ENCODE measurements at regions not wholly inside any gene's neighbourhood (a gene's known extent, or its start where the extent isn't known, plus 50 kb on each side); places are given as distances from the start of the nearest gene placed in this dataset.

DNA sequence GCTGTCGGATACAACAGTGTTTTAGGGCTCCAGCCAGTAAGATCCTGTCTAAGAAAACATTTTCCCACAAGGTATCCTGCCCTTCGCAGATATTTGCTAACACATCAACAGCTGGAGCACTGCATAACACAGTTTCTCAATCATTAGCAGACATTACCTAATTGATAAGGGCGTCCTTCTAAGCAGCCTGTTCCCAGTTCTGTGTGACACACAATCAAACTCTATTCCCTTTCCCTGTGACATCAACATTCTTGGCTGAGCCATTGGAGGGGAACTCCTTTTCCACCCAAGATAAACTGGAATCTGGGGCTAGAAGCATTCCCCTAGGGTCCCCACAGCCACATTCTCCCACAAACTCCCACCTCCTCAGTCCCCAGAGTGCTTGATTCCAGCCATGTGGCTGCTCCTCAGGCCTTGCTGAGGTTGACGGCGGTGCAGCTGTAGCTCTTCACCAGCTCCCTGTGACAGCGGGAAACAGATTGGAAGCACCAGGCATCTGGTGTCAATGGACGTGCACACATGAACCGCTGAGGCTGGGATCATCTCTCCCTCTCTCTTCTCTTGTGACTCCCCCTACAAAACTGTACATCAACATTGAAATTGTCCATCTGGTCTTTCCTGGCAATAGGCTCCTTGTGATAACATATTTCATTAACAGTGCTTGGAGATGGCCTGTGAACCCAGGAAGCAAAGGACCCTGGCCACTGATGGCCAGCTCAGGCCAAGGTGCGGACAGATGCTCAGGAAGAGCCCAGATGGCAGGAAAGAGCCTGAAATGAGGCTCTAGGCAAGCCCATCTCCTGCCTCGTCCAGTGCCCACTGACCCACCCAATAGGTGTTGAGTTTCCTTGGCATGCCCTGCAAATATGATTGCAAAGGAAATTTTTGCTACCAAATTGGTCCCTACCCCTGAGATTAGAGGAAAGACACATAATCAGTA is 131.1 kb upstream of the TBX20 start:
- no peak for DNase-seq

DNA sequence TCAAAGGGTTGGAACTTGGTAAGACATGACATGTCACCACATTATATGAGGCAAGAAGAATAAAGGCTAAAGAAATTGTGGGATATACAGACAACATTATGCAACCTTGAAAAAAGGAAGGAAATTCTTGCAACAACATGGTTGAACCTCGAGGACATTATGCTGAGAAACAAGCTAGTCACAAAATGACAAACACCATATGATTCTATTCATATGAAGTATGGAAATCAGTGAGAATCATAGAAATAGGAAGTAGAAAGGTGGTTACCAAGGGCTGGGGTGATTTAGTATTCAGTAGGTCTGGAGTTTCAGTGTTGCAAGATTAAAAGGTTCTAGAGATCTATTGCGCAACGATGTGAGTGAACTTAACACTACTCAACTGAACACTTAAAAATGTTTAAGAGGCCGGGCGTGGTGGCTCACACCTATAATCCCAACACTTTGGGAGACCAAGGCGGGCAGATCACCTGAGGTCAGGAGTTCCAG is 126.9 kb upstream of the TBX20 start:
- no peak for DNase-seq

DNA sequence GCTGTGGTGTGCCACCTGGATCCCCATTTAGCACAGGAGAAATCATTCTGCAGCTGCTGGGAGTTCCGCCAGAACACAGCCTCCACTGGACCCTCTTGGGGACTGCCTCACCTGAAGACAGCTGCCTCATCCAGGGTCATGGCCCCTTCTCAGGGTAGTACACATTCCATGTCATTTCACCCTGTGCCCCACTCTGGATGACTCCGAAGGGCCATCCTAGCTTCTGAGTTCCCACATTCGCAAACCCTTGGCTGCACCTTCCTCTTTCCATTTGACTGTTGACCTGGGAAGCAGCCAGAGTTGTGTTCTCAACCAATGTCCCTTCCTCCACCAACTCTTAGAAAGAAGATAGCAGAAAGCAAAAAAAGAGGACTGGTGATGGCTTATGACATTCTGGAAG is 125.6 kb upstream of the TBX20 start:
- DNase-seq, result no peak

DNA sequence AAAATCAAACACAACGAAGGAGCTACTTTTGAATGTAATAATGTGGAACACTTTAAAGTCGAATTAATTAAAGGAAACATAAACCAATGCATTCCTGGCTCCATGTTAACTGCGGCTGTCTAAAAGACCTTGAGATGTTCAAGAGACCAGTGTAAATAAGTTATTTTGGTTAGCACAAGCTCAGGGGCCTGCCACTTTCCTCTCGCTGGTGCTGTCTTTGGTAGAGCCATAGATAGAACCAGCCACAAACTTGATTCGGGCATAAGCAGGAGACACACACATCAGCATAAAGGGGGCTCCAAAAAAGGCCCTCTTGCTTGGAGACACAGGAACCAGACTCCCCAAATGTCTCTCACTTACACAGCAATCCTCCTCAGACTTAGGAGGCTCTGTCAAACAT is 121.6 kb upstream of the TBX20 start:
- no peak for DNase-seq

DNA sequence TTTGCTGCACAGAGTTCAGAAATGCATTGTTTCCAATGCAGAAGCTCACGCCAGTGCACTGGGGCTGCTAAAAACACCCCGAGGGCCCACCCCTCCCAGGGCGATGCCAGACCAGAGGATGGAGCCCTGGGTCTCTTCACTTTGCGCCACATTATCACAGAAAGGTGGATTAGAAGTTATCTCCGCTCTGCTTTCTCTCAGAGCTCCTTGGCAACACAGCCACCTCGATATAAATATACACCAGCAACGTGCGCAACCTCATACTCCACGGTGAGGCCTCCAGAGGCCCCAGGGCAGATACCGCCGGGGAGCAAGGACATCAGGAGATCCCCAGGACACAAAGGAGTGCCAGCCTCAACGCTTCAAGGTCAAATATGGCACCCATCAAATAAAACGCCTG is 121.0 kb upstream of the TBX20 start:
- DNase-seq, result no peak

DNA sequence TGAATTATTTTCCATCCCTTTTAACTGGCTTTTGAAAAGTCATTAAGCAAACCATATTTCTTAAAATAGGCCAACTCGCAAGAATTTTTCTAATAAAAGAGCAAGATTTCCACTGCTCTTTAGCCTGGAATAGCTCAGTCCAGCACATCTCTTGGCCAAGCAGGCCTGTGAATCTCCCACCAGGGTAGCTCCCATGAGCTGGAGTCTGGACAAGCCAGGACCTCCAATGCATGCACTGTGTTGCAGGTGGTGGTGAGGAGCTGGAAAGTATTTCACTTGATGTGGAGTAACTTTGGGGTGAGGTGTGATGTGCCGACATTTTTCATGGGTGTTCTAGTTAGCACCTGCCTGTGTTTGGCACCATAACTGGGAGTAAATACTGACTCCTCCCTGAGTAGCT is 117.3 kb upstream of the TBX20 start:
- no peak for DNase-seq

DNA sequence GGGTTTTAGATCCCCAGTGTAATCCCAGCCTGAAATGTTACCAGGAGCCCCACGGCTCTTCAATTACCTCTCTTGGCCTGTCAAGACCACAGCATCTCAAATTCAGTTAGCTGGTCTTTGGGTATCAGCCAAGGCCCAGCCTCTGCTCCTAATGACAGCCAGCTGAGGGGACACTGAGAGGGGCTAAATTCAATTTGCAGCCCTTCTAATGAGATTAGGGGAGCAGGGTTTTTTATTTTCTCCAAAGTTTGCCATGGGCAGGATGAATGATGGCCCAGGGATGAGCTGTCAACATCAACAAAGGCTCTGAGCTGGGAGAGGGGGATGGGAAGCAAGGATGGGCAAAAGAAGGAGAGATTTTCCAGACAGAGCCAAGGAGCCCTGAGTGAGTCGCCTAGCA is 116.8 kb upstream of the TBX20 start:
- DNase-seq, result no peak

DNA sequence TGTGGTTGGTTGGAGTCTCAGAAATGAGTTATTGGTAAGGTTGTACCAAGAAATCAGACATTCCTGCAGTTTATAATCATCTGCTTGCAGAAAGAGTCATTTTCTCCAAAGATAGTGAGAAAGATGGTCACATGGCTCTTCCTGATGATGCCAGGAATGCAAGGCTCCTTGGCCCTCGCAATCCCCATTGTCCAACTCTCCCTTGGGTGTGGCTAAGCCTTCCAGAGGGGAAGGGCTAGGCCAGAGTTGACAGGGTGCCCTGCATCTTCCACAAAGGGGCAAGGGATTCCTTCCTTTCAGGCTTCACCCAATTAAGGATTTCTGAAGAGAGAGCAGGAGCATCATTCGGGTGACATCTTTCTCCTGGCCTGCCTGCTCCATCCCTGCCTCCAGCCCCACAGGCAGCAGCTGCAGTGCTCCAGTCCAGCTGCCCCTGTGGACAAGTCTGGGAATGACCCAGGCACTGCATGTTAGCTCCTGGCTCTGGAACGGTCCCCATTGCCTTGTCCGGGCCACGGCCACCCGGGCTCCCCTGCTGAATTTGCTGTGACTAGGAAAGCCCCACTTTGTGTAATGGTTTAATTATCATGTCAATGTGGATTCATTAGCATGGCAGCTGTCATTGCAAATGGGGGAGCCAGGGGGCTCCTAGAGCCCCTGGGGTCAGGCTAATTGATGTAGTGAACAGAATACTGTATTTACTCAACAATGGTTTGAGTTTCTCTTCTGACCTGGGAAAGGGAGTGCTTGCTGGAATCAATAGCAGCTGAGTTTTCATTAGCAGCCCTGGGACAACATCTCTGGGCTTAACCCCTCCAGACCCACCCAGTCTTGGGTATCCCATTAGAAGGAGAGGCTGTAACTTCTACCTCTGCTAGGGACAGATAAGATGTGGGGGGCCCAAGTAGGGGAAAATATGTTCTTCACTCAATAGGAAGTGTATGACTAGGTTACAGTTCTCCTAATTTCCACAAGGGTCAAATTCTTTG is 112.6 kb upstream of the TBX20 start:
- no peak for DNase-seq

DNA sequence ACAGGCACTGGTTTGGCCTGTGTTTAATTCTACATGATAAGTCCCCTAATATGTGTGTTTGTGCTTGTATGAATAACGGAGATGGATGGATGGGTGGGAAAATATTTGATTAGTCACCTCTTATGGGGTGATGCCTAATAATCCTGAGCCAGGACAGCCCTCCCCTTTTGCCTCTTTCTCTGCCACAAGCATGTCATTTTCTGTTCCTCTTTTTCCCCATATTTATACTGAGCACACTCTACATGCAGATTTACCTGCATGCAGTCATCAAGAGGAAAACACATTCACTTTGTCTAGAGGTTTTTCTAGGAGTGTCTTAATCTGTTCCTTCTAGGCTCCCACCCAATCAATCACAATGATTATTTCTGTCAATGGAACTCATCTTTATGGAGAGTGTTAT is 111.6 kb upstream of the TBX20 start:
- DNase-seq, result no peak

DNA sequence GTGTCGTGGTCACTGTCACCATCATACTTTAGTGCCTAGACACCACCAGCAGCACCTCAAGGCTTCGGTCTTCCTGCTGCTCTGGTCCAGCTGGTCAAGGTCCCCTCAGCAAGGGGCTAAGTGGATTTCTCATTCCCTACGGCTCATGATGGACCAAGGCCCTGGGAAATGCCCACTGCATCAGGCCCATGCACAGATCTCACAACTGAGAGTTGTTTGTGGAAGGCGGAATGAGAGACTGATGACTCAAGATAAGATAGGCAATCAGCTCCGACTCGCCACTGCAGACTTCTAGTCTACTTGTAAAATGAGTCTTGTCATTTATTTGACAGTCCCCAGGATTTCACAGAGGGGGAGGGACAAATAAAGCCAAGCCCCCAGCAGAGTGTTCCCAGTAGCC is 108.4 kb upstream of the TBX20 start:
- no peak for DNase-seq

DNA sequence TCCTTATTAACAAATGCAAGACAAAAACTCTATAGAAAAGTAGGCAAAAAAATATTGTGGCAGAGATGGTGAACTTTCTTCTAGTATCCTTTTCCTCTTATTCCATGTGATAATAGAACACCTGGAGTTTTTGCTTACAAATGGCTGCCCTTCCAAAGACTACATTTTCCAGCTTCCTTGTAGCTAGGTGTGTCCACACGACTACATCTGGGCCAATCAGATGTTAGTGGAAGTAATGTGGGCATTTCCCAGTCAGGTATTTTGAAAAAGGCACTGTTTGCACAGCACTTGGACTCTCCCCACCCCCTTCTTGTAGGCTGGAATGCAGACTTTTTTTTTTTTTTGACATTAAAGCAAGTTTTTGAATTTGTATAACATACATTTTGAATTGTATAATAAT is 105.5 kb upstream of the TBX20 start:
- no peak for DNase-seq

DNA sequence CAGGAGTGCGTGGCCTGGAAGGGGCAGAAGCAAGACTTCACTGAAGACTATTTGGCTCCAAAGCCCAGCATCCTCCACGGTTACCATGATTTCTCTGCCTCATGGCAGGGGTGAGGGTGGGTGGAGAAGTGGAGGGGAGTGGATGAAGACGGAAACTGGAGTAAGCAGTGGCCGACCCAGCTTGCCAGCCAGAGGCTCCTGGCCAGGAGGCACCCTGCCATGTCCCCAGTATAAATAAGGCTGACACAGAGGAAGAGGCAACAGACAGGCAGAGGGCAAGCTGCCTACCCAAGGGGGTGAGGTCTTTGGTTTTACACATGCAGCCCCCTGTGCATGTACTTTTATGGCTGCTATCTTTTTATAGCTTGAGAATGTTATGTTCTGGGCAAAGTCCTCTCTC is 102.6 kb upstream of the TBX20 start:
- no peak for DNase-seq

DNA sequence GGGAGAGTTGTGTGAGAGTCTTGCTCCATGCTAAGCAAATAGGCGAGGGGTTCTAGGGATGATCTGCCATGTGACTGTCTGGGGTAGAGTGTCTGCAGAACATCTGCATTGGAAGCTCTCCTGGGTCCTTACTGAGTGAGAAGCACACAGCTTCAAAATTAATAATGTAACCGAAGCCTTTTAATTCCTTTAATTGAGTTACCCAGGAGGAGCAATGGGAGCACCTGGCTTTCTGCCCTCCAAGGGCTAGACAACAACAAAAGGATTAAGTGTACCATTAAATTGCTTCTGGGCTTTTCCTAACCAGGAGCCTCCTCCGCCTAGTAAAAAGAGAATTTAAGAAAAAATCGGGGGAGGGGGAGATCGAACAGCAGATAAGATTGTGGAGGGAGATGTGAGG is 102.0 kb upstream of the TBX20 start:
- DNase-seq, result no peak

DNA sequence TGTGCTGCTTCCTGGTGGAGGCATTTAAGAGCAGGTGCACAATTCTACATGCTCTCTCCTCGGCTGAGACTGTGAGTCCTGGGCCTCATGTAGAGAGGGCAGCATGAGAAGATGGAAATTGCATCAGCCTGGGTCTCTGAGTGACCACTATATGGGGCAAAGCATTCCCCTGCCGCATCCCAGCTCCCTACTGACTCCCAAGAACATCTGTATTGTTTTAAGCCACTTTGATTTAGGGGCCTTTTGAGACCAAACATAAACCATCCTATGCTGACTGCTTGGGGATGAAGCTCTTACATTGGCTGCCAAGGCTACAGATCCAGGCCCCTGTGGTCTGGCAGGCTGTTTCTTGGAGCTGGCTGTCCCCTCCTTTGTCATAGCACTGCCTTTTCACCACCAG is 101.3 kb upstream of the TBX20 start:
- DNase-seq, result no peak

DNA sequence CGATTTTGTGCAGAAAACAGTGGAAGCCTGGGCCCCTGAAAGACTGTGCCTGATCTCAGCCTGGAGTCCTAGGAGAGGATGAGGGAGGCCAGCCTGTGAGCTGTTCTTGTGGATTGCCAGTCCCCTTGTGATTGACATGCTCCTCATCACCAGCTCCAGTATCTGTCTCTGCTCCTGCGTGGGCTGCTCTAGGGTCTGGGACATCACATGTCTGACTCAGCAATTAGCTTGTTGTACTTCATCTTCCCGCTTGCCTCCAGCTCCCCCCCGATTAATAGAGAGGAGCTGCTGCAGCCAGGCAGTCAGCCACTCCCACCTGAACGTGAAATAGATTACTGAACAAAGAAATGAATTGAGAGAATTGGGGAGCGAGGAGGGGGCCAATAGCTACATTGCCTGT is 99.6 kb upstream of the TBX20 start:
- DNase-seq, result no peak

DNA sequence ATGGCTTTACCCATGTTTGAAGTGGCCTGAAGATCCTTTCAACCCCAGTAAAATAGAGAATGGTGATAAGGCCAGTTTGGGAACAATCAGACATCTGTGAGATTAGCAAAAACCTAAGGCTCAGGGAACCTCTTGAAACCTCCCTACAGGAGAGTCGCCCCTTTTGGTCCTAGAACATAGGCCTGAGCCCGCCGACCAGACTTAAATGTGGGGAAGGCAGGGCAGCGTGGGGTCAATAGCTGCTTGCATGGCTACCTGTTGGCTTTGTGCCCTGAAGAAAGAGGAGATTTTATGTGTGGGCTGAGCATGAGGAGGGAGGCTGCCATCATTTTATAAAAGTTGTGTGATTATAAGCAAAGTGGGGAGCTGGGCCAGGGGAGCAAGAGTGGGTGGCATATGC is 97.6 kb upstream of the TBX20 start:
- DNase-seq, result no peak

DNA sequence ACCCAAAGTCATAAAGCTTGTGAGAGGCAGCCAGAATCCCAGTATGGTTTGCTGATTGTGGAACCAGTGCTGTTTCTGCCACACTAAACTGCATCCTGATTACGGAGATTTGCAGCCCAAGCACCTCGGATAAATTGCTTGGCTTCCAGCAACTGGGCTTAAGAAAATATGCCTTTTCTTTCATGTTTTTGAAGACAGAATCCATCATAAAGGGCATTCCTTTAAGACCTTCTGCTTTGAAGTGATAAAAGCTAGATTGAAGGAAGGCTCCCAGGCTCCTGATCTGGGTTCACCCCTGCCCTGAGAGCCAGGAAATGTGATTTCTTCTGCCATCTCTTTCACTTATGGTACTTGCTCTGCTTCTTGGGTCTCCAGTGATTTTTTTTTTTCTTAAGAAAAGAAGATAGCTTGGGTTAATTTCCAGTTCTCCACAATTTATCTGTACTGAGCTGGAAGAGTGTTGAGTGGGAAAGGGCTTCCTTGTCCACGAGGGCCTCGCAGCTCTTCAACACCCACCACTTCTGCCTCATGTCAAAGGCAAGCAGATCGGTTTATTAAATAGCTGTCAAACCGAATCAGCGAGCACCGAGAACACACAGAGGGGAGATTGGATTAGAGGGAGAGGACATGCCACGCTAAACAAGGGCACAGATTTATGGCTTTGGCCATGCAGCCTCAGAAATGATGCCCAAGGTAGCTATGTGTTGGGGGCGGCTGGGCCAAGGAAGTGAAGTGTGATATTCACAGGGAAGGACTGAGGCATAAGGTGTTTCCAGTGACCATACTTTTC is 94.9 kb upstream of the TBX20 start:
- DNase-seq, result no peak

DNA sequence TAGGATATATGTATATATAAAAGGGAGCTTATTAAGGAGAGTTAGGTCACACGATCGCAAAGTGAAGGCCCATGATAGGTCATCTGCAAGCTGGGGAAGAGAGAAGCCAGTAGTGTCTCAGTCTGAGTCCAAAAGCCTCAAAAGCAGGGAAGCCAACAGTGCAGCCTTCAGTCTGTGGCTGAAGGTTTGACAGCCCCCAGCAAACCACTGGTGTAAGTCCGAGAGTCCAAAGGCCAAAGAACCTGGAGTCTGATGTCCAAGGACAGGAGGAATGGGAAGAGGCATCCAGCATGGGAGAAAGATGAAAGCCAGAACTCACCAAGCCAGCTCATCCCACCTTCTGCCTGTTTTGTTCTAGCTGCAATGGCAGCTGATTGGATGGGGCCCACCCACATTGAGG is 88.9 kb upstream of the TBX20 start:
- DNase-seq, result no peak

DNA sequence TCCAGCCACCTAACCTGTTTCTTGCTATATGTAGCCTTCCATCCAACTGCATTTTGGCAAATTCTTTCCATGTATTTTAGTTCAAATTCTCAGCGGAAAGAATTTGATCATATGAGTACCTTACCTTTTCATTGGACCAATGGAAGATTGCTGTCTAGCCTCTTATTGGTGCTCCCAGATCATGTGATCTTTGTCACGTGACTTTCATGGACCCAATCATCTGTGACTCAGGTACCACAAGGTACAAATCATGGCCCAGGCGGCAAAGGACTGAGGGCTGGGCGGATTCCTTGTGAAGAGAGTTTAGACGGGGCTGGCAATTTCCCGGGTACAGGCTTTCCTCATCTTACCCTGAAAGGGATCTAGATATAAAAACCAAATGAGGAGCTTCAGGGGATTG is 85.9 kb upstream of the TBX20 start:
- DNase-seq, result no peak

DNA sequence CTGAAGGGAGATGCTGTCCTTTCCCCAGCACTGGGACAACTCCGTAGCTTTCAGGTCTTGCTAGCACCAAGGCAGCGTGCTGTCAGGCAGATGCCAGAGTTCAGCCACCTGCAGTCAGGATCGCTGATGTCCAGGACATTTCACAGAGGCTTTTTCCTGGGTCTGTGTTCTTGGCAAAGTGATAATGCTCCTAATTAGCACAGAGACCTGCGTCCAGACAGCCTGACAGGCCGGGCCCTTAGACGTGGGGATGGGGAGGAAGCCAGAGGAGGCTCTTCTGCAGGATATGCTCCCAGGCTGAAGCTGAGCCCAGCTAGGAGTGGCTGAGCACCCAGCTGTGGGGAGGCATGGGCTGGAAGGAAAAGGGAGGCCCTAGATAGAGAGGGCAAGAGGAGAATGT is 82.5 kb upstream of the TBX20 start:
- DNase-seq, result no peak

DNA sequence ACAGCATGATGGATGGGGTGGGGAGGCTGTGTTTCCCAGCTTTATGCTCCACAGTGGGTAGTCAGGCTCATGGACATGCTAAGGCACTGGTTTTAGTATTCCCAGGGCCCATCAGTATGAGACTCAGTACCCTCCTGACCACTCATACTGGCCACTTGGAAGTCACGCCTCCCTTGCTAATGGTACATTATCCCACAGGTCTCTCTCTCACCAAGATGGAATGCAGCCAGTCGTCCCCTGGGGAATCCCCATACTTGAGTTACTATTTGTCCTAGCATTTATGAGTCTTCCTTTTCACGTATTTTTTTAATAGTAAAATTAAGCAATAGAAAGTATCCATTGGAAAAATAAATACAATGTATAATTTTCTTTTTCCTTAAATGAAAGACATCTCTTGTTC is 80.6 kb upstream of the TBX20 start:
- DNase-seq, result no peak

DNA sequence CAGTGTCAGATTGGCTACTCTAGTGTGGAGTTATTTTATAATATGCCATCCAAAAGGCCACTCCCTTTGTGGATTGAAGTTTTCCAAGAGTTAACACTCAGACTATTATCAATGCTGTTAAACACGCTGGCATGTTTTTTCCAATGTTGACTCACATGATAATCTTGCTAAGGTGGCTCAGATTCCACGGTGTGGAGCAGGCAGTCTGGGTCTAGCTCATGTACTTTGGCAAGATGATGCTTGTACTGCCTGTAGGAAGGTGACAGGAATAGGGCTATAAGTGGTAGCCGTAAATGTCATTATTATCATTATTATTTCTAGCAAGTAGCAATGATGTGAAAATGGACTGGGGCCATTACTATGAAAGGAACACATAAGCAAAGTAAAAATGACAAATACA is 79.4 kb upstream of the TBX20 start:
- DNase-seq, result no peak

Data from fibroblast of upper back skin (primary cell).